ENCODE measurements at regions not wholly inside any gene's neighbourhood (a gene's known extent, or its start where the extent isn't known, plus 50 kb on each side); places are given as distances from the start of the nearest gene placed in this dataset.
"Not testable (repeated sequence)": the region's sequence is repeated elsewhere in the genome, so short reads cannot be mapped to it uniquely, and the experiment has no call there.

DNA sequence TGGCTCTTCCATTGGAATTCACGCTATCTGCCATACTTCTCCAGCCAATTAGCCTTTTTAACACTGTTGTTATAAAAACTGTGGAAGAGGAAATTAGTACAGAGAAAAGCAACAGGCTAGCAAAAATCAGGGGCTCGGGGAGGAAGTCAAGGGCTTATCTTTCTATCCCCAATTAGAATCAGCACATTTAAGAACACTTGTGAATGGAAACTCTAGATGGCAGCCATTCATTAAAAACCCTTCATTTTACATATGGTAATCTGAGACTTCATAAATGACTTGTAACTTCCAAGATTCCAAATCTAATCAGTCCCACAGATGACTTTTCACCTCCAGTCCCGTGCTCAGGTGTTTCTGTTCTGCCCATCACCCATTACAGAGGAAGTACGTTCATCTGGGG, 330.5 kb downstream of the CNTNAP3B start:
- TF ChIP-seq RARB (CRISPR knock-in tag; IDR thresholded peaks at IDR 0.05); GLIS3 (CRISPR knock-in tag; IDR thresholded peaks at IDR 0.05); ZFP3 (CRISPR knock-in tag; IDR thresholded peaks at IDR 0.05); BACH2 (CRISPR knock-in tag; IDR thresholded peaks at IDR 0.05; ENCODE audit: borderline replicate concordance); TOX (CRISPR knock-in tag; IDR thresholded peaks at IDR 0.05; ENCODE audit: borderline replicate concordance); ISL1 (CRISPR knock-in tag; IDR thresholded peaks at IDR 0.05); ARNTL (CRISPR knock-in tag; IDR thresholded peaks at IDR 0.05; ENCODE audit: borderline replicate concordance, low read depth); TSHZ2 (CRISPR knock-in tag; IDR thresholded peaks at IDR 0.05); TCF4 (CRISPR knock-in tag; IDR thresholded peaks at IDR 0.05; ENCODE audit: borderline replicate concordance); ZNF565 (CRISPR knock-in tag; conservative IDR thresholded peaks at IDR 0.05; ENCODE audit: low read depth); CSDC2 (CRISPR knock-in tag; IDR thresholded peaks at IDR 0.05); OSR1 (CRISPR knock-in tag; IDR thresholded peaks at IDR 0.05): not testable (repeated sequence)
- TF ChIP-seq, protein P1, sequence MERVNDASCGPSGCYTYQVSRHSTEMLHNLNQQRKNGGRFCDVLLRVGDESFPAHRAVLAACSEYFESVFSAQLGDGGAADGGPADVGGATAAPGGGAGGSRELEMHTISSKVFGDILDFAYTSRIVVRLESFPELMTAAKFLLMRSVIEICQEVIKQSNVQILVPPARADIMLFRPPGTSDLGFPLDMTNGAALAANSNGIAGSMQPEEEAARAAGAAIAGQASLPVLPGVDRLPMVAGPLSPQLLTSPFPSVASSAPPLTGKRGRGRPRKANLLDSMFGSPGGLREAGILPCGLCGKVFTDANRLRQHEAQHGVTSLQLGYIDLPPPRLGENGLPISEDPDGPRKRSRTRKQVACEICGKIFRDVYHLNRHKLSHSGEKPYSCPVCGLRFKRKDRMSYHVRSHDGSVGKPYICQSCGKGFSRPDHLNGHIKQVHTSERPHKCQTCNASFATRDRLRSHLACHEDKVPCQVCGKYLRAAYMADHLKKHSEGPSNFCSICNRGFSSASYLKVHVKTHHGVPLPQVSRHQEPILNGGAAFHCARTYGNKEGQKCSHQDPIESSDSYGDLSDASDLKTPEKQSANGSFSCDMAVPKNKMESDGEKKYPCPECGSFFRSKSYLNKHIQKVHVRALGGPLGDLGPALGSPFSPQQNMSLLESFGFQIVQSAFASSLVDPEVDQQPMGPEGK (CRISPR knock-in tag; IDR thresholded peaks at IDR 0.05; ENCODE audit: borderline replicate concordance), result not testable (repeated sequence)

Measured in SK-N-SH treated with all-trans-retinoic acid at 6 μM for 48 hours (cell line).